ENCODE measurements at regions not wholly inside any gene's neighbourhood (a gene's known extent, or its start where the extent isn't known, plus 50 kb on each side); places are given as distances from the start of the nearest gene placed in this dataset.

- no peak overlapping the region for H3K4me3 ChIP-seq (ENCODE audit: control insufficient read depth, low read depth, low read length)
- DNase-seq (ENCODE audit: low read depth) = no peak
- TF ChIP-seq CTCF (IDR thresholded peaks at IDR 0.05; ENCODE audit: control insufficient read depth, insufficient read depth, low read depth, low read length, missing control alignments) = no peak
Observed at GRCh38 chr6:27023664-27024063, 223.8 kb upstream of the PRSS16 start.

GRCh38 chr6:27025351-27025750 is 222.2 kb upstream of the PRSS16 start:
- DNase-seq (ENCODE audit: low read depth) = no peak
- no peak for TF ChIP-seq CTCF (IDR thresholded peaks at IDR 0.05; ENCODE audit: control insufficient read depth, insufficient read depth, low read depth, low read length, missing control alignments)
- H3K4me3 ChIP-seq (ENCODE audit: control insufficient read depth, low read depth, low read length) = no peak overlapping the region

- no peak for TF ChIP-seq CTCF (IDR thresholded peaks at IDR 0.05; ENCODE audit: control insufficient read depth, insufficient read depth, low read depth, low read length, missing control alignments)
- H3K4me3 ChIP-seq (ENCODE audit: control insufficient read depth, low read depth, low read length) = no peak overlapping the region
- DNase-seq (ENCODE audit: low read depth) = no peak
Observed at GRCh38 chr6:27026361-27026760, 221.1 kb upstream of the PRSS16 start.

GRCh38 chr6:27031302-27031701 is 216.2 kb upstream of the PRSS16 start:
- no peak overlapping the region for H3K4me3 ChIP-seq (ENCODE audit: control insufficient read depth, low read depth, low read length)
- no peak for DNase-seq (ENCODE audit: low read depth)
- TF ChIP-seq CTCF (IDR thresholded peaks at IDR 0.05; ENCODE audit: control insufficient read depth, insufficient read depth, low read depth, low read length, missing control alignments) = no peak

DNA sequence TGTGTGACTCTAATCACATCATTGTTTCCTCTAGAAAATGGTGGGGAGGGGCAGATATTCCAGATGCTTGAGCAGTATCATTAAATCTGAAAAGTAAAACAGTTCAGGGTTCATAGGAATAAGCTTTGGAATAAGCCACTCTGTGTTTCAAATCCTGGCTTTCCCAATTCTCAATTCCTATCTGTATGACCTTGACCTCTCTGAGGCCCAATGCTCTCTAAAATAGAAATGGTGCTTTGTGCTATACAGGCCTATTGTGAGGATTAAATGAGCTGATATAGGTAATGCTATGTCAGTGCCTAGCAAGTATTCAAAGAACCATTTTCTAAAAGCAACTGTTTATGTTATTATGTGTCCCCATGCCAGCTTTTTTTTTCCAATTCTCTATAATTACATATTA is 209.0 kb upstream of the PRSS16 start:
- no peak for TF ChIP-seq CTCF (IDR thresholded peaks at IDR 0.05; ENCODE audit: control insufficient read depth, insufficient read depth, low read depth, low read length, missing control alignments)
- DNase-seq (ENCODE audit: low read depth) = no peak
- H3K4me3 ChIP-seq (ENCODE audit: control insufficient read depth, low read depth, low read length) = no peak overlapping the region

DNA sequence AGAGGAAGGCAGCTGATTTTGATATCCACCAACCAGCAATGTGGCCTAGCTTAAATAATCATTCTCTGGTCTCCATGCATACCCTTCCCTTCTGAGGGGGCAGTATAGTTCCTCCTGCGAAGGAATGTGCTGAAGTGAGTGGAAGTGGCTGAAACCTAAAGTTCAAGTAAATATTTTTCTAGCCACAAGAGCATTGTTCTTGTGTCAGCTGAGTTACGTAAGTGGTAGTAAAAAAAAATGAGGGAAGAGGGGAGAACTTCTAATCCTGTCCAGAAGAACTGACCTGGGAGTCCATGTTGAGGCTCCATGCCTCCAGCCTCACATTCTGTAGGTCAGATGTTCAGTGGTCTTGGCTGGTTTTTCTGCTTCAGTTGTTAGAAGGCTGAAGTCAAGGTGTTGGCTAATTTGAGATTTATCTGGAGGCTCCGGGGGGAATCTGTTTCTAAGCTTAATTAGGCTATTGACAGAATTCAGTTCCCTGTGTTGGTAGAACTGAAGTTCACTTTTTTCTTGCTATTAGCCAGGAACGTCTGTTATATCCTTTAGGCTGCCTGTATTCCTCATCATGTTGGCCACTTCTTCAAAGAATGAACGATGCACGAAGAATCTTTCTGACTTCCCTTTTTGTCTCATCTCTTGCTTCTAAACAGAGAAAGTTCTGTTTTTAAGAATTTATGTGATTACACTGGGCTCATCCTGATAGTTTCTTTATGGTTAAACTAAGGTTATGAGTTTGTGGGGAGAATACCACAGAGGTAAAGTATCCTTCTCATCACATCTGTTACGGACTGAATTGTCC is 207.1 kb upstream of the PRSS16 start:
- no peak overlapping the region for H3K4me3 ChIP-seq (ENCODE audit: control insufficient read depth, low read depth, low read length)
- TF ChIP-seq CTCF (IDR thresholded peaks at IDR 0.05; ENCODE audit: control insufficient read depth, insufficient read depth, low read depth, low read length, missing control alignments) = no peak
- DNase-seq (ENCODE audit: low read depth) = no peak

Measured in AG09309 (cell line).